WERI-Rb-1 (cell line): ENCODE measurements at regions not wholly inside any gene's neighbourhood (a gene's known extent, or its start where the extent isn't known, plus 50 kb on each side); places are given as distances from the start of the nearest gene placed in this dataset.

ENCODE experiments used
- DNase-seq: peaks from one replicate; pipeline ENCODE4 v3.0.0-alpha.2; 2020
- H3K27ac ChIP-seq: fragments of 250-450 bp; sonication (Bioruptor Pico); 2 replicates; pipeline ENCODE4 v1.5.1; 2020; ENCODE audit warnings: mild to moderate bottlenecking, moderate library complexity
- H3K27me3 ChIP-seq: fragments of 250-450 bp; sonication (Bioruptor Pico); 2 replicates; pipeline ENCODE4 v1.5.1; 2021; ENCODE audit warnings: mild to moderate bottlenecking, low read depth, moderate library complexity; ENCODE audit not compliant: insufficient read depth, severe bottlenecking
- H3K36me3 ChIP-seq: fragments of 250-450 bp; sonication (Bioruptor Pico); 2 replicates; pipeline ENCODE4 v1.5.1; 2020; ENCODE audit warnings: mild to moderate bottlenecking, moderate library complexity
- H3K4me3 ChIP-seq: 2 replicates; pipeline ENCODE4 v1.5.1; 2011; ENCODE audit warnings: low read depth, mild to moderate bottlenecking, control low read depth, low read length
- H3K9me3 ChIP-seq: fragments of 250-450 bp; sonication (Bioruptor Pico); 2 replicates; pipeline ENCODE4 v1.5.1; 2021; ENCODE audit warnings: mild to moderate bottlenecking, moderate library complexity; ENCODE audit not compliant: severe bottlenecking
- TF ChIP-seq, protein P1 (sequence below): IDR thresholded peaks from 2 replicates; pipeline ENCODE4 v1.5.1; 2011; ENCODE audit warnings: low read depth, mild to moderate bottlenecking, control low read depth, inconsistent platforms, low read length

DNA sequence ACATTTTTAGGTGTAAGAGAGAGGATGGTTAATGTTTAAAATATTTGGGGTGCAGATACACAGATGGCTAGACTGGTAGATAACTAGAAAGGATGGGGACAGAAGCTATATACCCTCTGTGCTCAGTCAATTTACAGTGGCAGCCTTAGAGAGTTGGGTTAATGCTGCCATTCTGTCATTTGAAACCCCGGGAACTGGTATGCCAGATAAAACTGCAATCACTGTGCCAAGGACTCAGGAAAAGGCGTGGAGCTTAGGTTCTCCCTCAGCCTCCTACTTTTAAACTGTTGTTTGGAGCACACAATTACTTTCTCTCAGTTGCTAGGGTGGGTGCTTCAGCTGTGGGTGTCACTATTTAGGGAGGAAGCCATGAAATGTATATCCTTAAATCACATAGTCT is 90.0 kb upstream of the HNRNPU start:
- DNase-seq, result no peak
- Histone ChIP-seq H3K4me3 (no peak overlapping the region), H3K27me3 (no peaks in the 10 kb centered on the region), H3K9me3 (no peaks in the 10 kb centered on the region), H3K27ac (no peak overlapping the region), H3K36me3 (no peaks in the 10 kb centered on the region)
- TF ChIP-seq, protein P1, sequence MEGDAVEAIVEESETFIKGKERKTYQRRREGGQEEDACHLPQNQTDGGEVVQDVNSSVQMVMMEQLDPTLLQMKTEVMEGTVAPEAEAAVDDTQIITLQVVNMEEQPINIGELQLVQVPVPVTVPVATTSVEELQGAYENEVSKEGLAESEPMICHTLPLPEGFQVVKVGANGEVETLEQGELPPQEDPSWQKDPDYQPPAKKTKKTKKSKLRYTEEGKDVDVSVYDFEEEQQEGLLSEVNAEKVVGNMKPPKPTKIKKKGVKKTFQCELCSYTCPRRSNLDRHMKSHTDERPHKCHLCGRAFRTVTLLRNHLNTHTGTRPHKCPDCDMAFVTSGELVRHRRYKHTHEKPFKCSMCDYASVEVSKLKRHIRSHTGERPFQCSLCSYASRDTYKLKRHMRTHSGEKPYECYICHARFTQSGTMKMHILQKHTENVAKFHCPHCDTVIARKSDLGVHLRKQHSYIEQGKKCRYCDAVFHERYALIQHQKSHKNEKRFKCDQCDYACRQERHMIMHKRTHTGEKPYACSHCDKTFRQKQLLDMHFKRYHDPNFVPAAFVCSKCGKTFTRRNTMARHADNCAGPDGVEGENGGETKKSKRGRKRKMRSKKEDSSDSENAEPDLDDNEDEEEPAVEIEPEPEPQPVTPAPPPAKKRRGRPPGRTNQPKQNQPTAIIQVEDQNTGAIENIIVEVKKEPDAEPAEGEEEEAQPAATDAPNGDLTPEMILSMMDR, result no peak

DNA sequence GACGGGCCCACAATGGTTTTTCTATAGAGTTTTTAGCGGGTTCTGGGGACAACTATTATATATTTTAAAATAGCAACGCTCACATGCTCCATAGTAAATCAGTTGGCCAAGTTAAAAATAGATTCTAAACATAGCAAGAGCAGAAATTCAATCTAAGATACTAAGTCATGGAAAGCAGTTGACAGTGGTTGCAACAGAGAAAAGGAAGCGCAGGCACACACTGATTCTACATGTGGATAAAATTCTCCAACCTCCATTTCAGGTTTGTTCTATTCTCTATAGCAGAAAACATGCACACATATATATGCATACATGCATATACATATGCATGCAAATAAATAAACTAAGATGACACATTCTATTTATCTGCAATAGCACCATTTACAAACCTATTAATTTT is 89.6 kb upstream of the HNRNPU start:
- no peak for DNase-seq
- H3K27me3 ChIP-seq, result no peaks in the 10 kb centered on the region
- no peak overlapping the region for H3K27ac ChIP-seq
- H3K4me3 ChIP-seq, result no peak overlapping the region
- TF ChIP-seq, protein P1, result no peak
- no peaks in the 10 kb centered on the region for H3K36me3 ChIP-seq
- H3K9me3 ChIP-seq, result no peaks in the 10 kb centered on the region

DNA sequence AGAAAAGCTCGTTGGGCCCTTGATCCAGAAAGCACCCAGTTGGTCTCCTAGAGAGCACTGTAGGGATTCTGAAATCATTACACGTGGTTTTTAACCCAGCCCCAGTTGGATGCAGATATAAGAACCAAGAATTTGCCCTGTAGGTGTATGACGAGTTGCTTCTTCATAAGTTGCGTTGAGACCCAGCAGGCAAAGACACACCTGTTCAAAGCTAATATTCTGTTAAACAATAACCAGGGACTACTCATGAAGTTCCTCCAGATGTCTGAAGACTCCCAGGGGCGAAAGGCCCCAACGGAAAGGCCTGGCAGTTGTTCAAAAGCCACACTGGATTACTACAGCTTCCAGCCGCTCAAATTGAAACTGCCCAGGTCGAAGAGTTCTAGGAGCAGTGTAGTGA is 88.6 kb upstream of the HNRNPU start:
- Histone ChIP-seq H3K9me3 (no peaks in the 10 kb centered on the region), H3K36me3 (no peaks in the 10 kb centered on the region), H3K4me3 (no peak overlapping the region), H3K27me3 (no peaks in the 10 kb centered on the region), H3K27ac (no peak overlapping the region)
- DNase-seq, result no peak
- TF ChIP-seq, protein P1, result no peak

DNA sequence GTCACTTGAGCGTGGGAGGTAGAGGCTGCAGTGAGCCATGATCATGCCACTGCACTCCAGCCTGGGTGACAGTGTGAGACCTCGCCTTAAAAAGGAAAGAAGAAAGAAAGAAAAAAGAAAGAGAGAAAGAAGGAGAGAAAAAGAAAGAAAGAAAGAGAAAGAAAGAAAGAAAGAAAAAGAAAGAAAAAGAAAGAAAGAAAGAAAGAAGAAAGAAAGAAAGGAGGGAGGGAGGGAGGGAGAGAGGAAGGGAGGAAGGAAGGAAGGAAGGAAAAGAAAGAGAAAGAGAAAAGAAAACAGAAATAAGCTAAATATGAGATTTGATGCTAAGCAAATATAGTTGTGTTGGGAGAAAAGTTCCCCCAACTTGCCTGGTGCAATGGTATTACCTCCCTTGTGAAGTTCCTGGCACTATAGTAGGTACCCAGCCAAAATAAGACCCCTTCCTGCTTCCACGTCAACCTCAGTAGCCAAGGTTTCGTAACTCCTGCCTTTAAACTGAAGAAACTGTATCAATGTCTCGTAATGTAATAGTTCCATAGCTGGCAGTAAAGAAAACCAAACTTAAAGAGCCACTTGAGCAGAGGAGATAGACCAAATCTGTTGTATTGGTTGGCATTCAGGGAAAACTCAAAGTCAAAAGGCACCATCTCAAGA is 88.1 kb upstream of the HNRNPU start:
- no peaks in the 10 kb centered on the region for H3K9me3 ChIP-seq
- no peaks in the 10 kb centered on the region for H3K36me3 ChIP-seq
- no peak overlapping the region for H3K4me3 ChIP-seq
- H3K27ac ChIP-seq, result no peak overlapping the region
- DNase-seq, result no peak
- TF ChIP-seq, protein P1, result no peak
- H3K27me3 ChIP-seq, result no peaks in the 10 kb centered on the region

DNA sequence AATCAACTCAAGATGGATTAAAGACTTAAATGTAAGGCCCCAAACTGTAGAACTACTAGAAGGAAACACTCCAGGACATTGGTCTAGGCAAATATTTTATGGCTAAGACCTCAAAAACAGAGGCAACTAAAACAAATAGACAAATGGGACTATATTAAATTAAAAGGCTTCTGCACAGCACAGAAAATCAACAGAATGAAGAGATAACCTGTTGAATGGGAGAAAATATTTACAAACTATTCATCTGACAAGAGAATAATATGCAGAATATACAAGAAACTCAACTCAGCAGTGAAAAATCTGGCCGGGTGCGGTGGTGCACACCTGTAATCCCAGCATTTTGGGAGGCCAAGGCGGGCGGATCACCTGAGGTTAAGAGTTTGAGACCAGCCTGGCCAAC is 84.1 kb upstream of the HNRNPU start:
- DNase-seq, result no peak
- no peaks in the 10 kb centered on the region for H3K27me3 ChIP-seq
- H3K4me3 ChIP-seq, result no peak overlapping the region
- no peaks in the 10 kb centered on the region for H3K9me3 ChIP-seq
- H3K36me3 ChIP-seq, result no peaks in the 10 kb centered on the region
- H3K27ac ChIP-seq, result no peak overlapping the region
- TF ChIP-seq, protein P1, result no peak

DNA sequence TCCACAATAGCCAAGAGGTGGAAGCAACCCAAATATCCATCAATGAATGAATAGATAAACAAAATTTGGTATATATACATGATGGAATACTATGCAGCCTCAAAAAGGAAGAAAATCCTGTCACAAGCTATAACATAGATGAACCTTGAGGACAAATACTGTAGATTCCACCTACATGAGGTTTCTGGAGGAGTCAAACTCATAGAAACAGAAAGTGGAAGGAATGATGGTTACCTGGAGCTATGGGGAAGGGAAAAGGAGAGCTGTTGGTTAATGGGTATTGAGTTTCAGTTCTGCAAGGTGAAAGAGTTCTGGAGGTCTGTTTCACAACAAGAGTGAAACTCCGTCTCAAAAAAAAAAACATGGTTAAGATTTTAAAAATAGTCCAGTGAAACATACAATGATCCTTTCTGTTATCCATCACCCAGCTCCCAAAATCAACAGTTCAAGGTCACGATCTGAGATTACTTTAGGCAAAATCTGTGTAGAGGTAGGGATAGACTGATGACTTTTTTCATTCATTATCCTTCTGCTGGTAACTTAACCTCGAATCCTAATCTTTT is 80.8 kb upstream of the HNRNPU start:
- Histone ChIP-seq H3K9me3 (no peaks in the 10 kb centered on the region), H3K4me3 (no peak overlapping the region), H3K27ac (no peak overlapping the region), H3K27me3 (no peaks in the 10 kb centered on the region), H3K36me3 (no peaks in the 10 kb centered on the region)
- no peak for DNase-seq
- TF ChIP-seq, protein P1, result no peak
